Left ventricle myocardium inferior (tissue), 1 donor: ENCODE measurements at regions not wholly inside any gene's neighbourhood (a gene's known extent, or its start where the extent isn't known, plus 50 kb on each side); places are given as distances from the start of the nearest gene placed in this dataset.

Source experiments
- DNase-seq: peaks from one replicate; pipeline ENCODE4 v3.0.0-alpha.2; 2020
- H3K27ac ChIP-seq: fragments of 200-600 bp; replicated peaks from 2 replicates; pipeline ENCODE4 v1.8.0; 2021
- H3K27me3 ChIP-seq: fragments of 200-600 bp; 2 replicates; pipeline ENCODE4 v1.8.0; 2021; ENCODE audit warnings: low read depth
- H3K36me3 ChIP-seq: fragments of 200-600 bp; 2 replicates; pipeline ENCODE4 v1.8.0; 2021
- H3K4me1 ChIP-seq: fragments of 200-600 bp; 2 replicates; pipeline ENCODE4 v1.8.0; 2021
- H3K4me3 ChIP-seq: fragments of 200-600 bp; 2 replicates; pipeline ENCODE4 v1.8.0; 2021; ENCODE audit warnings: mild to moderate bottlenecking, moderate library complexity
- H3K9me3 ChIP-seq: fragments of 200-600 bp; replicated peaks from 2 replicates; pipeline ENCODE4 v1.8.0; 2021
- intact Hi-C: fragments of 100-400 bp; cut with micrococcal nuclease; formaldehyde crosslinking; loops from one replicate; pipeline ENCODE4 v1.11.0; 2022
- TF ChIP-seq, protein P1 (sequence below): fragments of 200-600 bp; IDR thresholded peaks from 2 replicates; pipeline ENCODE4 v1.8.0; 2021; ENCODE audit warnings: antibody characterized with exemption, mild to moderate bottlenecking, borderline replicate concordance
- donor health status: DM: no; HTN: yes; CAD: no; lungs with severe emphysema.

DNA sequence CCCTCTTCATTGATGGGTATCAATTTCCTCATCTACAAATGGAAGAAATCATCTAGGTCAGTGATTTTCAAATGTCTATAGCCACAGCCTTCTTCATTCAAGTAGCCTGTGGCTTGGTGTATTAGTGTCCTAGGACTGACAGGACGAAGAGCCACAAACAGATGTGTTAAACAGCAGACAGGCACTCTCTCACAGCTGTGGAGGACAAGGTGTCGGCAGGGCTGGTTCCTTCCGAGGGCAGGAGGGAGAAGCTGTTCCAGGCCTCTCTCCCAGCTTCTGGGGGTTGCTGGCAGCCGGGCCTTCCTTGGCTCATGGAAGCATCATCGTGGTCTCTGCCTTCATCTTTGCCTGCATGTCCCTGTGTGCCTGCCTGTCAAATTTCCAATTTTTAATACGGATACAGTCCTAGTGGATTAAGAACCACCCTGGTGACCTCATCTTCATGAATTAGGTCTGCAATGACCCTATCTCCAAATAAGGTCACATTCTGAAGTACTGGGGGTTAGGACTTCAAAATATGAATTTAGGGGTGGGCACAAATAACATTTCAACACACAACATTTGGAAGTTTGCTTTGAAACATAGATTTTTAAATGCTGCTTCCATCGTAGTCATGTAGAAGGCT is 86.5 kb downstream of the PTGR3 start:
- H3K36me3 ChIP-seq = no peaks in the 10 kb centered on the region
- intact Hi-C loops = no loop called here
- no peak for DNase-seq
- TF ChIP-seq, protein P1, sequence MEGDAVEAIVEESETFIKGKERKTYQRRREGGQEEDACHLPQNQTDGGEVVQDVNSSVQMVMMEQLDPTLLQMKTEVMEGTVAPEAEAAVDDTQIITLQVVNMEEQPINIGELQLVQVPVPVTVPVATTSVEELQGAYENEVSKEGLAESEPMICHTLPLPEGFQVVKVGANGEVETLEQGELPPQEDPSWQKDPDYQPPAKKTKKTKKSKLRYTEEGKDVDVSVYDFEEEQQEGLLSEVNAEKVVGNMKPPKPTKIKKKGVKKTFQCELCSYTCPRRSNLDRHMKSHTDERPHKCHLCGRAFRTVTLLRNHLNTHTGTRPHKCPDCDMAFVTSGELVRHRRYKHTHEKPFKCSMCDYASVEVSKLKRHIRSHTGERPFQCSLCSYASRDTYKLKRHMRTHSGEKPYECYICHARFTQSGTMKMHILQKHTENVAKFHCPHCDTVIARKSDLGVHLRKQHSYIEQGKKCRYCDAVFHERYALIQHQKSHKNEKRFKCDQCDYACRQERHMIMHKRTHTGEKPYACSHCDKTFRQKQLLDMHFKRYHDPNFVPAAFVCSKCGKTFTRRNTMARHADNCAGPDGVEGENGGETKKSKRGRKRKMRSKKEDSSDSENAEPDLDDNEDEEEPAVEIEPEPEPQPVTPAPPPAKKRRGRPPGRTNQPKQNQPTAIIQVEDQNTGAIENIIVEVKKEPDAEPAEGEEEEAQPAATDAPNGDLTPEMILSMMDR = no peak
- H3K27me3 ChIP-seq = peaks cover 3% of the 10 kb centered on the region
- H3K4me3 ChIP-seq = no peak overlapping the region
- H3K27ac ChIP-seq = no peak overlapping the region
- no peaks in the 10 kb centered on the region for H3K4me1 ChIP-seq
- H3K9me3 ChIP-seq = no peaks in the 10 kb centered on the region

DNA sequence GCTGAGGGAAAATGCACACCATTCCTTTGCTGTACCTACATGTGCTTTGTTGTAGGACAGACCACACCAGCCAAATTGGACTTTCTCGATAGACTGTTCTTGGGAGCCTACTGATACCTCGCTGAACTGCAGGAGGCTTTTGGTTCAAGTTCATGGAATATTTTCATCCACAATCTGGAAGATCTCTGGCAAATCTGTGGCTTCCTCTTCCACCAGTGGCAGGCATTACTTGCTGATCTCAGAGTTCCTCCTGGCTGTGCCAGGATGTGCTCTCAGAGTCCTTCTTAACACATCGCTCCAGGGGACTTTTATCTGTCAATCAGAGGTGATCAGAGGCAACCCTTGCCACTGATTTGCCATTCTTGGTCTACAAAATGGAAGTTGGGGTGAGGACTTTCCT is 87.7 kb downstream of the PTGR3 start:
- no peak for DNase-seq
- Histone ChIP-seq H3K4me3 (no peak overlapping the region), H3K27me3 (no peaks in the 10 kb centered on the region), H3K27ac (no peak overlapping the region), H3K36me3 (no peaks in the 10 kb centered on the region), H3K4me1 (no peaks in the 10 kb centered on the region), H3K9me3 (no peaks in the 10 kb centered on the region)
- intact Hi-C loops = no loop called here
- TF ChIP-seq, protein P1 = no peak

DNA sequence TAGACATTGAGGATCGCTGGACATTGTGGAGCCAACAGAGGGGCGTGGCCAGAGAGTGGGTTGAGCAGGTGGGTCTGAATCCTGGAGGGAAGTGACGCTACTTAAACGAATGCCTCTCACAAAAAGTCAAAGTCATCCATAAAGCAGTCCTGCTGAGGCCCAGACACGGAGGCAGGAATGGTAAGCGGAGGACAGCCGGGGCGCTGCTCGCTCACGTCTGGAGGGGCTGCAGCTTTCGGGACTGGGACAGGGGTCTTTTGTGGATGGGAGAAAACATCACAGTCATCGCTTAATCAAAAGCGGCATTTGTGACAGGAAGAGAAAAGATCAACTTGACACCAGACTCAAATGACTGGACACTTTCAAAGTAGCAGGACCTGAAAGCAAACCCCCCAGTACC is 88.4 kb downstream of the PTGR3 start:
- H3K27ac ChIP-seq = no peak overlapping the region
- no peaks in the 10 kb centered on the region for H3K36me3 ChIP-seq
- TF ChIP-seq, protein P1 = no peak
- H3K4me1 ChIP-seq = no peaks in the 10 kb centered on the region
- no peak overlapping the region for H3K4me3 ChIP-seq
- no peak for DNase-seq
- H3K9me3 ChIP-seq = no peaks in the 10 kb centered on the region
- intact Hi-C loops = no loop called here
- no peaks in the 10 kb centered on the region for H3K27me3 ChIP-seq

DNA sequence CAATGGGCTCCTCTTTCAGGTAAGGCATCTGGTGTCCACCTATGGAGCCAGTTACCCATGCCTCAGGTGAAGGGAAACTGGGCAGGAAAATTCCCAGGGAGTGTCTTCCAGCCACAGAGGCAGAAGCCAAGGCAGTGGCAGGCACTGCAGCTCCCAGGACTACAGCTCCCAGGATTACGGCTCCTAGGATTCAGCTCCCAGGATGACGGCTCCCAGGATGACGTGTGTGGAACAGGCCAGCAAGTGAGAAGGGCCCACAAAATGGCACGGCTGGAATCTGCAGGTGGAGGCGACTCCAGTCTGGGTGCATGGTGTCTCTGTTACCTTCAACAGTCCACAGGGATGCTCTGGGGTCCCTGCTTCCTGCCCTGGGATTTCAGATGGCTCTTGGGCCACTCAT is 92.1 kb downstream of the PTGR3 start:
- no peaks in the 10 kb centered on the region for H3K36me3 ChIP-seq
- intact Hi-C loops = no loop called here
- TF ChIP-seq, protein P1 = no peak
- DNase-seq = no peak
- no peaks in the 10 kb centered on the region for H3K9me3 ChIP-seq
- H3K27ac ChIP-seq = no peak overlapping the region
- H3K4me1 ChIP-seq = no peaks in the 10 kb centered on the region
- H3K27me3 ChIP-seq = no peaks in the 10 kb centered on the region
- H3K4me3 ChIP-seq = no peak overlapping the region

GRCh38 chr18:75116165-75116564 is 92.8 kb downstream of the PTGR3 start:
- Histone ChIP-seq H3K9me3 (no peaks in the 10 kb centered on the region), H3K4me3 (no peak overlapping the region)
- TF ChIP-seq, protein P1 = no peak

DNA sequence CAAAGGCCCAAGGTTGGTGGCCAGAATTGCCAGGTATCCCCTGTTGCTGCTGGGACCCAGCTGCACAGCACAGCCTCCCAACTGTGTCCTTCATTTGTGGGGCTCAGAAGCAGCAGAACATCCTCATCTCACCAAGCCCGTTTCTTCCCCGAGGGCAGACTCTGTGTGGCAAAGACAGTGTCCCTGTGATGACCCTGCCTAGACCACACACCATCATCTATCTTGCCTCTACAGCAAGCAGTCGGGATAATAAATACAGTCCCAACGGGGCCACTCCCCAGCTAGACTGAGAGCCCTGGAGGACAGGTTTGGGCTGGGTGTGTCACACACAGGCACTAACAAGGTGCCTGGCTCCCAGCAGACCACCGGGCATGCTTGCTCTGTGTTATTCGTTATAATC is 93.4 kb downstream of the PTGR3 start:
- intact Hi-C loops = no loop called here
- TF ChIP-seq, protein P1 = no peak

More at GRCh38 chr18:75116165-75116564, 92.8 kb downstream of the PTGR3 start:
- intact Hi-C loops = no loop called here
- Histone ChIP-seq H3K4me1 (no peaks in the 10 kb centered on the region), H3K36me3 (no peaks in the 10 kb centered on the region), H3K27me3 (no peaks in the 10 kb centered on the region), H3K27ac (no peak overlapping the region)
- DNase-seq = no peak

More for the DNA sequence above, 93.4 kb downstream of the PTGR3 start:
- no peak overlapping the region for H3K27ac ChIP-seq
- no peak for DNase-seq
- H3K4me1 ChIP-seq = no peaks in the 10 kb centered on the region
- no peak overlapping the region for H3K4me3 ChIP-seq
- H3K27me3 ChIP-seq = peaks cover 5% of the 10 kb centered on the region
- H3K36me3 ChIP-seq = no peaks in the 10 kb centered on the region
- no peaks in the 10 kb centered on the region for H3K9me3 ChIP-seq
